HPDE6-E6E7 (cell line): ENCODE measurements at regions not wholly inside any gene's neighbourhood (a gene's known extent, or its start where the extent isn't known, plus 50 kb on each side); places are given as distances from the start of the nearest gene placed in this dataset.
"Not testable (repeated sequence)": the region's sequence is repeated elsewhere in the genome, so short reads cannot be mapped to it uniquely, and the experiment has no call there.

ENCODE experiments used
- DNase-seq: peaks from one replicate; pipeline ENCODE4 v3.0.0; 2011; ENCODE audit warnings: missing footprints; ENCODE audit errors: extremely low spot score

GRCh38 chr7:142698429-142698828 lies 50.8 kb upstream of the PRSS1 start:
- no peak for DNase-seq

GRCh38 chr7:142697270-142697669 lies 52.0 kb upstream of the PRSS1 start:
- no peak for DNase-seq

- DNase-seq = no peak
Observed at GRCh38 chr7:142696456-142697179, 52.7 kb upstream of the PRSS1 start.

- DNase-seq = no peak
Observed at GRCh38 chr7:142693911-142694310, 55.4 kb upstream of the PRSS1 start.

- DNase-seq = no peak
Observed at GRCh38 chr7:142690554-142691182, 58.6 kb upstream of the PRSS1 start.

GRCh38 chr7:142689439-142690120 lies 59.7 kb upstream of the PRSS1 start:
- DNase-seq = no peak

GRCh38 chr7:142685877-142686508 lies 63.3 kb upstream of the PRSS1 start:
- DNase-seq = no peak

GRCh38 chr7:142681314-142682092 lies 67.8 kb upstream of the PRSS1 start:
- no peak for DNase-seq

- no peak for DNase-seq
Observed at GRCh38 chr7:142671506-142671905, 77.8 kb upstream of the PRSS1 start.

- DNase-seq = no peak
Observed at GRCh38 chr7:142670511-142670910, 78.8 kb upstream of the PRSS1 start.

- no peak for DNase-seq
Observed at GRCh38 chr7:142669074-142669654, 80.1 kb upstream of the PRSS1 start.

GRCh38 chr7:142668495-142668894 lies 80.8 kb upstream of the PRSS1 start:
- no peak for DNase-seq

GRCh38 chr7:142657376-142657775 lies 91.9 kb upstream of the PRSS1 start:
- DNase-seq = no peak

GRCh38 chr7:142654398-142654797 lies 94.9 kb upstream of the PRSS1 start:
- no peak for DNase-seq

GRCh38 chr7:142647749-142648148 lies 101.5 kb upstream of the PRSS1 start:
- DNase-seq = no peak

GRCh38 chr7:142646386-142647140 lies 102.7 kb upstream of the PRSS1 start:
- no peak for DNase-seq

- no peak for DNase-seq
Observed at GRCh38 chr7:142645777-142646176, 103.5 kb upstream of the PRSS1 start.

- no peak for DNase-seq
Observed at GRCh38 chr7:142642316-142642715, 107.0 kb upstream of the PRSS1 start.

GRCh38 chr7:142641252-142641651 lies 108.0 kb upstream of the PRSS1 start:
- DNase-seq = not testable (repeated sequence)

GRCh38 chr7:142638581-142638980 lies 110.7 kb upstream of the PRSS1 start:
- no peak for DNase-seq

- no peak for DNase-seq
Observed at GRCh38 chr7:142637240-142637639, 112.0 kb upstream of the PRSS1 start.
